Lower leg skin (tissue), 4 donors: ENCODE measurements at regions not wholly inside any gene's neighbourhood (a gene's known extent, or its start where the extent isn't known, plus 50 kb on each side); places are given as distances from the start of the nearest gene placed in this dataset.

ENCODE experiments used
- DNase-seq, 2 donors: peaks; one replicate each; pipeline ENCODE4 v3.0.0-alpha.2; 2019; ENCODE audit warnings: low spot score in 2 of 2
- H3K4me3 ChIP-seq: fragments of 200-600 bp; sonication (generic); 2 replicates; pipeline ENCODE4 v1.5.1; 2017; ENCODE audit warnings: mild to moderate bottlenecking, low read depth; ENCODE audit not compliant: poor library complexity, severe bottlenecking
- CTCF ChIP-seq, 3 donors: fragments of 450-650 bp; IDR thresholded peaks; one replicate each; pipeline ENCODE4 v1.5.1; 2016; ENCODE audit warnings: antibody characterized with exemption in 3 of 3, mild to moderate bottlenecking in 3 of 3, moderate library complexity in 2 of 3
- POLR2A ChIP-seq, 2 donors: fragments of 450-650 bp; IDR thresholded peaks; one replicate each; pipeline ENCODE4 v1.6.1; 2016 to 2017; ENCODE audit warnings: antibody characterized with exemption in 2 of 2, mild to moderate bottlenecking in 1 of 2, moderate library complexity in 1 of 2
- WGBS, 2 donors: methylation state at CpG; one replicate each; pipeline ENCODE4 v1.1.5; 2018; 5-methylcytosine and 5-hydroxymethylcytosine counted together
- intact Hi-C: fragments of 100-400 bp; cut with DNase I; formaldehyde crosslinking; loops from one replicate; pipeline ENCODE4 v1.15.0; 2023; ENCODE audit warnings: low total_unique reads

DNA sequence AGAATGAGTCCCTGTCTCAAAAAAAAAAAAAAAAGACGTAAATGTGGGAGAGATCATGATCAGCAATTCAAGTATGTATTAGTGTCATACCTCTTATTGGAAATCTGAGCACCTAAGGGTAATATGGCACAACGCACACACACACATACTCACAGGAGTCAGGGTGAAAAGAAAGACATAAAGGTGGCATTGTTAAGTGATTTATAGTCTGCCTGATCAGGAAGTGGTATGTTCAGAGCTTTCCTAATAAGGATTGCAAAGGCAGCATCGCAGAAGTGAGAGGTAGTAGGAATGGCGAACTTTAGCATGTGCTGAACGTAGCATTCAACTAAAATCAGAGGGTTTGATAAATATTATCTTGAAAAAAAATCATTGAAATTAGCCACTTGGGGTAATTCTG lies 854.3 kb downstream of the METTL15 start:
- intact Hi-C loops = no loop called here
- no peak for TF ChIP-seq POLR2A (IDR thresholded peaks at IDR 0.05)
- no peak for TF ChIP-seq CTCF (IDR thresholded peaks at IDR 0.05)
- no peak overlapping the region for H3K4me3 ChIP-seq
- no peak for DNase-seq
- WGBS, 2 donors = 53 to 55% methylated on average over 5 of the region's 5 CpGs

GRCh38 chr11:28961726-28962125 lies 853.5 kb downstream of the METTL15 start:
- intact Hi-C loops = no loop called here
- DNase-seq = no peak
- 30 to 44% methylated on average over 1 of the region's 1 CpG for WGBS, 2 donors
- TF ChIP-seq POLR2A (IDR thresholded peaks at IDR 0.05) (no peak), CTCF (IDR thresholded peaks at IDR 0.05) (no peak)
- no peak overlapping the region for H3K4me3 ChIP-seq

GRCh38 chr11:28956446-28956845 lies 848.3 kb downstream of the METTL15 start:
- intact Hi-C loops = no loop called here
- H3K4me3 ChIP-seq = no peak overlapping the region
- TF ChIP-seq CTCF (IDR thresholded peaks at IDR 0.05) = no peak
- TF ChIP-seq POLR2A (IDR thresholded peaks at IDR 0.05) = no peak
- 74 to 87% methylated on average over 3 of the region's 3 CpGs for WGBS, 2 donors
- DNase-seq = no peak

- WGBS, 2 donors = 89 to 95% methylated on average over 1 of the region's 1 CpG
- TF ChIP-seq POLR2A (IDR thresholded peaks at IDR 0.05) (no peak), CTCF (IDR thresholded peaks at IDR 0.05) (no peak)
- DNase-seq = no peak
- intact Hi-C loops = no loop called here
- H3K4me3 ChIP-seq = no peak overlapping the region
Observed at GRCh38 chr11:28951191-28951590, 843.0 kb downstream of the METTL15 start.

DNA sequence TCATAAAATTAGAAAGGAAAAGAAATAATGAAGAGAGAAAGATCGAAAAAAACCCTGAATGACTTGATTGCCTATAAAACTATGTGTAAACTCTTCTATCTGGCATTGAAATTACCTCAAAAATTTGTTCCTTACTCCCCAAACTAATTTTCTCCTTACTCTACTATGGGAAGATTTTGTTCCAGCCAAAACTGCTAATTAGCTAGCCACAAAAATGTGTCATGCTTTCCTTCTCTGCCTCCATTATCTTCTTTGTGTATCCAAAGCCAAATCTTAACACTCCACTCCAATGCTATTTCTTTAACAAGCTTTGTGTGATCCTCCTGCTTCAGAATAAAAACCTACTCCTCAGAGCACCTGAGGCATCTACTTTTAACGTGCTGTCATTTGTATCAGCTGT lies 831.2 kb downstream of the METTL15 start:
- WGBS, 2 donors = 53 to 58% methylated on average over 2 of the region's 2 CpGs
- no peak for DNase-seq
- H3K4me3 ChIP-seq = no peak overlapping the region
- TF ChIP-seq POLR2A (IDR thresholded peaks at IDR 0.05) = no peak
- TF ChIP-seq CTCF (IDR thresholded peaks at IDR 0.05) = no peak
- intact Hi-C loops = no loop called here

GRCh38 chr11:28938091-28938490 lies 829.9 kb downstream of the METTL15 start:
- TF ChIP-seq CTCF (IDR thresholded peaks at IDR 0.05) (no peak), POLR2A (IDR thresholded peaks at IDR 0.05) (no peak)
- no peak for DNase-seq
- H3K4me3 ChIP-seq = no peak overlapping the region
- 89 to 93% methylated on average over 1 of the region's 1 CpG for WGBS, 2 donors
- intact Hi-C loops = no loop called here
